CD4-positive, alpha-beta memory T cell (primary cell): ENCODE measurements at regions not wholly inside any gene's neighbourhood (a gene's known extent, or its start where the extent isn't known, plus 50 kb on each side); places are given as distances from the start of the nearest gene placed in this dataset.

Source experiments
- CTCF ChIA-PET: fragments of 350-600 bp; sonication (Branson Sonifier 250); formaldehyde crosslinking; loops from one replicate; lab custom pipeline; 2021; ENCODE audit warnings: inconsistent platforms; ENCODE audit not compliant: partially characterized antibody; lab: Charles Lee
- POLR2A ChIA-PET: fragments of 350-600 bp; sonication (Branson Sonifier 250); formaldehyde crosslinking; loops from one replicate; lab custom pipeline; 2021; ENCODE audit not compliant: partially characterized antibody; lab: Charles Lee
- DNase-seq, 5 donors: peaks; one replicate each; pipeline versions ENCODE4 v3.0.0 to v3.0.0-alpha.2; 2020 to 2022; ENCODE audit warnings: mixed read lengths in 1 of 5
- H3K27ac ChIP-seq: one replicate; pipeline ENCODE4 v1.7.0; 2013; ENCODE audit warnings: low read depth, low read length
- H3K27me3 ChIP-seq: 2 replicates; pipeline ENCODE4 v1.7.0; 2013; ENCODE audit warnings: mild to moderate bottlenecking, low read length, moderate library complexity; ENCODE audit not compliant: insufficient read depth
- H3K36me3 ChIP-seq: 2 replicates; pipeline ENCODE4 v1.7.0; 2013; ENCODE audit warnings: mild to moderate bottlenecking, low read length, moderate library complexity; ENCODE audit not compliant: insufficient read depth
- H3K4me1 ChIP-seq: 2 replicates; pipeline ENCODE4 v1.7.0; 2013; ENCODE audit warnings: mild to moderate bottlenecking, low read length, moderate library complexity; ENCODE audit not compliant: insufficient read depth
- H3K4me3 ChIP-seq, 2 donors: one replicate each; pipeline ENCODE4 v1.7.0; 2013; ENCODE audit warnings: low read length in 2 of 2, mild to moderate bottlenecking in 1 of 2
- H3K9me3 ChIP-seq, 2 donors: one replicate each; pipeline ENCODE4 v1.7.0; 2013; ENCODE audit warnings: low read length in 2 of 2, control low read depth in 1 of 2; ENCODE audit not compliant: control insufficient read depth in 1 of 2
- H3K27ac Mint-ChIP-seq, 7 donors: one replicate each; pipeline ENCODE4 v1.8.0; 2020 to 2021; ENCODE audit warnings: mixed read lengths in 7 of 7, mild to moderate bottlenecking in 6 of 7, inconsistent platforms in 3 of 7, moderate library complexity in 3 of 7
- H3K27me3 Mint-ChIP-seq, 2 donors: one replicate each; pipeline ENCODE4 v1.8.0; 2020 to 2021; ENCODE audit warnings: mixed read lengths in 2 of 2
- H3K36me3 Mint-ChIP-seq, 2 donors: one replicate each; pipeline ENCODE4 v1.8.0; 2020 to 2021; ENCODE audit warnings: mixed read lengths in 2 of 2, inconsistent platforms in 1 of 2, mild to moderate bottlenecking in 1 of 2
- H3K4me1 Mint-ChIP-seq, 4 donors: one replicate each; pipeline ENCODE4 v1.8.0; 2020 to 2021; ENCODE audit warnings: mixed read lengths in 4 of 4, mild to moderate bottlenecking in 1 of 4
- H3K4me3 Mint-ChIP-seq, 8 donors: one replicate each; pipeline ENCODE4 v1.8.0; 2020 to 2021; ENCODE audit warnings: mixed read lengths in 8 of 8, mild to moderate bottlenecking in 7 of 8, moderate library complexity in 6 of 8, inconsistent platforms in 3 of 8
- H3K9me3 Mint-ChIP-seq, 8 donors: one replicate each; pipeline ENCODE4 v1.8.0; 2020 to 2021; ENCODE audit warnings: mixed read lengths in 8 of 8, mild to moderate bottlenecking in 5 of 8, inconsistent platforms in 3 of 8, moderate library complexity in 1 of 8
- intact Hi-C: fragments of 100-400 bp; cut with micrococcal nuclease; formaldehyde crosslinking; loops from one replicate; pipeline ENCODE4 v1.15.1; 2023

- Mint-ChIP-seq H3K36me3 (no peaks in the 10 kb centered on the region), H3K27me3 (no peaks in the 10 kb centered on the region), H3K9me3 (no peaks in the 10 kb centered on the region), H3K27ac (peak overlapping the region in 4 of 7 donors; percentile 0 to 48 (median 28)), H3K4me1 (peaks cover 6 to 26% (median 8%) of the 10 kb centered on the region in 4 donors), H3K4me3 (no peak overlapping the region)
- POLR2A ChIA-PET: interaction anchor here (0.5 kb wide), 1 partner anchor 1079 kb away, joined by 3 read pairs; no protein-coding TSS in a partner anchor
- DNase-seq: no peak
- H3K4me1 ChIP-seq: no peaks in the 10 kb centered on the region
- intact Hi-C loops: no loop called here
- H3K4me3 ChIP-seq: no peak overlapping the region
- no peaks in the 10 kb centered on the region for H3K27me3 ChIP-seq
- no peaks in the 10 kb centered on the region for H3K36me3 ChIP-seq
- H3K9me3 ChIP-seq: no peaks in the 10 kb centered on the region
- H3K27ac ChIP-seq: no peak overlapping the region
- CTCF ChIA-PET: interaction anchor here (1.3 kb wide), 1 partner anchor 99 kb away, joined by 3 read pairs; no protein-coding TSS in a partner anchor
These were observed 139.9 kb upstream of the CXCR4 start for GRCh38 chr2:136257893-136258292.

GRCh38 chr2:136255648-136256461 lies 137.9 kb upstream of the CXCR4 start:
- H3K27me3 ChIP-seq: no peaks in the 10 kb centered on the region
- intact Hi-C loops: loop anchor here (1.0 kb wide), 1 partner anchor 122 kb away; no protein-coding TSS in a partner anchor
- no peaks in the 10 kb centered on the region for H3K36me3 Mint-ChIP-seq
- H3K4me3 ChIP-seq: no peak overlapping the region
- no peak overlapping the region for H3K4me3 Mint-ChIP-seq
- DNase-seq: peak in 2 of 5 donors; percentile 16 to 21
- H3K27ac Mint-ChIP-seq: peak overlapping the region in 5 of 7 donors; percentile 26 to 75 (median 38)
- H3K9me3 ChIP-seq: no peaks in the 10 kb centered on the region
- H3K27ac ChIP-seq: no peak overlapping the region
- ChIA-PET POLR2A (interaction anchor here (1.2 to 2.2 kb wide), 6 partner anchors 13 to 124 kb away, joined by 4 to 9 read pairs (median 4); no protein-coding TSS in a partner anchor), CTCF (interaction anchor here (0.6 to 4.2 kb wide), 9 partner anchors 13 to 270 kb away, joined by 3 to 19 read pairs (median 3); no protein-coding TSS in a partner anchor)
- H3K9me3 Mint-ChIP-seq: no peaks in the 10 kb centered on the region
- peaks cover 7 to 28% (median 11%) of the 10 kb centered on the region in 4 donors for H3K4me1 Mint-ChIP-seq
- H3K27me3 Mint-ChIP-seq: no peaks in the 10 kb centered on the region
- peaks cover 5% of the 10 kb centered on the region for H3K4me1 ChIP-seq
- H3K36me3 ChIP-seq: no peaks in the 10 kb centered on the region

- H3K4me1 Mint-ChIP-seq: peaks cover 8 to 28% (median 12%) of the 10 kb centered on the region in 4 donors
- intact Hi-C loops: no loop called here
- no peaks in the 10 kb centered on the region for H3K36me3 Mint-ChIP-seq
- no peak for DNase-seq
- no peaks in the 10 kb centered on the region for H3K9me3 Mint-ChIP-seq
- peaks cover 5% of the 10 kb centered on the region for H3K4me1 ChIP-seq
- H3K9me3 ChIP-seq: no peaks in the 10 kb centered on the region
- no peak overlapping the region for H3K4me3 ChIP-seq
- H3K27me3 ChIP-seq: no peaks in the 10 kb centered on the region
- ChIA-PET CTCF (interaction anchor here (1.2 to 4.2 kb wide), 5 partner anchors 16 to 129 kb away, joined by 3 to 19 read pairs (median 5); no protein-coding TSS in a partner anchor), POLR2A (interaction anchor here (1.2 to 2.2 kb wide), 4 partner anchors 12 to 123 kb away, joined by 3 to 8 read pairs (median 4); no protein-coding TSS in a partner anchor)
- H3K27ac ChIP-seq: no peak overlapping the region
- no peaks in the 10 kb centered on the region for H3K36me3 ChIP-seq
- no peaks in the 10 kb centered on the region for H3K27me3 Mint-ChIP-seq
- H3K4me3 Mint-ChIP-seq: no peak overlapping the region
- peak overlapping the region in 2 of 7 donors; percentile 26 to 61 for H3K27ac Mint-ChIP-seq
These were observed 137.2 kb upstream of the CXCR4 start for GRCh38 chr2:136255127-136255526.

- Mint-ChIP-seq H3K4me3 (no peak overlapping the region), H3K9me3 (no peaks in the 10 kb centered on the region), H3K4me1 (peaks cover 8 to 28% (median 12%) of the 10 kb centered on the region in 4 donors), H3K36me3 (no peaks in the 10 kb centered on the region), H3K27ac (peak overlapping the region in 3 of 7 donors; percentile 23 to 61 (median 30)), H3K27me3 (no peaks in the 10 kb centered on the region)
- intact Hi-C loops: no loop called here
- Histone ChIP-seq H3K9me3 (no peaks in the 10 kb centered on the region), H3K4me1 (peaks cover 5% of the 10 kb centered on the region), H3K36me3 (no peaks in the 10 kb centered on the region), H3K4me3 (no peak overlapping the region), H3K27me3 (no peaks in the 10 kb centered on the region), H3K27ac (no peak overlapping the region)
- no peak for DNase-seq
- ChIA-PET POLR2A (interaction anchor here (1.2 to 2.1 kb wide), 5 partner anchors 12 to 123 kb away, joined by 3 to 9 read pairs (median 6); no protein-coding TSS in a partner anchor), CTCF (interaction anchor here (0.8 to 4.2 kb wide), 6 partner anchors 16 to 169 kb away, joined by 3 to 19 read pairs (median 4); no protein-coding TSS in a partner anchor)
These were observed 136.7 kb upstream of the CXCR4 start for GRCh38 chr2:136254681-136255080.

- Histone ChIP-seq H3K36me3 (no peaks in the 10 kb centered on the region), H3K4me1 (peaks cover 5% of the 10 kb centered on the region), H3K4me3 (no peak overlapping the region), H3K27ac (no peak overlapping the region), H3K27me3 (no peaks in the 10 kb centered on the region), H3K9me3 (no peaks in the 10 kb centered on the region)
- ChIA-PET CTCF (interaction anchor here (1.0 to 4.2 kb wide), 6 partner anchors 11 to 131 kb away, joined by 3 to 19 read pairs (median 4); no protein-coding TSS in a partner anchor), POLR2A (interaction anchor here (1.8 to 2.1 kb wide), 3 partner anchors 11 to 121 kb away, joined by 6 to 9 read pairs (median 8); no protein-coding TSS in a partner anchor)
- no peak for DNase-seq
- H3K27ac Mint-ChIP-seq: peak overlapping the region in 3 of 7 donors; percentile 2 to 3 (median 3)
- H3K4me3 Mint-ChIP-seq: no peak overlapping the region
- H3K36me3 Mint-ChIP-seq: no peaks in the 10 kb centered on the region
- no peaks in the 10 kb centered on the region for H3K27me3 Mint-ChIP-seq
- peaks cover 5 to 20% (median 10%) of the 10 kb centered on the region in 4 donors for H3K4me1 Mint-ChIP-seq
- intact Hi-C loops: no loop called here
- peaks cover 0 to 2% (median 0%) of the 10 kb centered on the region in 8 donors for H3K9me3 Mint-ChIP-seq
These were observed 135.5 kb upstream of the CXCR4 start for GRCh38 chr2:136253288-136254004.

GRCh38 chr2:136251885-136252585 lies 134.1 kb upstream of the CXCR4 start:
- Mint-ChIP-seq H3K27ac (no peak overlapping the region), H3K4me1 (peaks cover 5 to 20% (median 11%) of the 10 kb centered on the region in 4 donors), H3K9me3 (peaks cover 0 to 2% (median 0%) of the 10 kb centered on the region in 8 donors), H3K4me3 (no peak overlapping the region), H3K36me3 (no peaks in the 10 kb centered on the region), H3K27me3 (no peaks in the 10 kb centered on the region)
- intact Hi-C loops: no loop called here
- ChIA-PET POLR2A (no interaction called here), CTCF (interaction anchor here (1.4 kb wide), 1 partner anchor 10 kb away, joined by 4 read pairs; no protein-coding TSS in a partner anchor)
- peaks cover 5% of the 10 kb centered on the region for H3K4me1 ChIP-seq
- no peaks in the 10 kb centered on the region for H3K27me3 ChIP-seq
- no peaks in the 10 kb centered on the region for H3K36me3 ChIP-seq
- H3K9me3 ChIP-seq: no peaks in the 10 kb centered on the region
- H3K4me3 ChIP-seq: no peak overlapping the region
- no peak overlapping the region for H3K27ac ChIP-seq
- DNase-seq: no peak
